GM19025 (cell line): ENCODE measurements at regions not wholly inside any gene's neighbourhood (a gene's known extent, or its start where the extent isn't known, plus 50 kb on each side); places are given as distances from the start of the nearest gene placed in this dataset.

Experiments used
- ATAC-seq: cut with Tn5 transposase; IDR thresholded peaks from one replicate; pipeline ENCODE4 v1.9.1; 2021; ENCODE audit warnings: mild to moderate bottlenecking, low read depth, moderate library complexity; ENCODE audit not compliant: unreplicated experiment

GRCh38 chr7:108684629-108685028 lies 115.0 kb downstream of the DNAJB9 start:
- no peak for ATAC-seq

- no peak for ATAC-seq
Observed at GRCh38 chr7:108686494-108686893, 116.8 kb downstream of the DNAJB9 start.

- no peak for ATAC-seq
Observed at GRCh38 chr7:108697254-108697653, 127.6 kb downstream of the DNAJB9 start.

- ATAC-seq: no peak
Observed at GRCh38 chr7:108711611-108712010, 141.9 kb downstream of the DNAJB9 start.

- ATAC-seq: no peak
Observed at GRCh38 chr7:108716783-108717182, 147.1 kb downstream of the DNAJB9 start.

GRCh38 chr7:108717781-108718180 lies 148.1 kb downstream of the DNAJB9 start:
- ATAC-seq: no peak

- ATAC-seq: no peak
Observed at GRCh38 chr7:108719631-108720030, 150.0 kb downstream of the DNAJB9 start.

GRCh38 chr7:108722561-108722960 lies 152.9 kb downstream of the DNAJB9 start:
- no peak for ATAC-seq

GRCh38 chr7:108723381-108723814 lies 153.7 kb downstream of the DNAJB9 start:
- no peak for ATAC-seq

- no peak for ATAC-seq
Observed at GRCh38 chr7:108724251-108725100, 154.8 kb downstream of the DNAJB9 start.

- no peak for ATAC-seq
Observed at GRCh38 chr7:108735814-108736213, 166.1 kb downstream of the DNAJB9 start.

GRCh38 chr7:108736221-108736891 lies 166.7 kb downstream of the DNAJB9 start:
- no peak for ATAC-seq

- ATAC-seq: no peak
Observed at GRCh38 chr7:108770981-108771745, 201.5 kb downstream of the DNAJB9 start.

- ATAC-seq: no peak
Observed at GRCh38 chr7:108771853-108772252, 202.2 kb downstream of the DNAJB9 start.

GRCh38 chr7:108777966-108778365 lies 208.3 kb downstream of the DNAJB9 start:
- ATAC-seq: no peak

GRCh38 chr7:108789451-108789850 lies 219.8 kb downstream of the DNAJB9 start:
- ATAC-seq: no peak

GRCh38 chr7:108794466-108794865 lies 224.8 kb downstream of the DNAJB9 start:
- no peak for ATAC-seq

GRCh38 chr7:108802650-108803049 lies 233.0 kb downstream of the DNAJB9 start:
- ATAC-seq: no peak

- no peak for ATAC-seq
Observed at GRCh38 chr7:108805808-108806397, 236.2 kb downstream of the DNAJB9 start.

GRCh38 chr7:108808549-108809266 lies 239.0 kb downstream of the DNAJB9 start:
- ATAC-seq: no peak
